ENCODE measurements at regions not wholly inside any gene's neighbourhood (a gene's known extent, or its start where the extent isn't known, plus 50 kb on each side); places are given as distances from the start of the nearest gene placed in this dataset.

DNA sequence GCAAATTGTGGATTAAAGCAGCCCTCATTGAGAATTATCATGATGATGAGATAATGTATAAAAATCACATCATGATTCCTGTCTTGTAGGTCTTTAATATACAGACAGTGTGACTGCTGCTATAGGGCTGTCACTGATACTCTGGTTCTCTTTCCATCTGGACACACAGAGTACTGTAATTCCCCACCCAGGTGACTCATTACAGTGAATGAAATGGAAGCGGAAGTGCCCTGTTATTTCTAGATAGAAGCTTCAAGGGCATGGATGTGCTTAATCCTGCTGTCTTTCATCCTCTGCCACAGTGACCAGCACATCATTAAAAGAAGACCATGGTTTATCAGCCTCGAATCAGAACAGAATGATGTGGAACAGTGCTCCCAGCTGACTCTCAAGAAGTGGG, 1234.0 kb downstream of the SORCS3 start:
- no peaks in the 10 kb centered on the region for H3K4me1 ChIP-seq (ENCODE audit: control insufficient read depth, extremely low read depth, insufficient read depth, low read length)
- no peaks in the 10 kb centered on the region for H3K9me1 ChIP-seq (replicated peaks; ENCODE audit: control insufficient read depth, extremely low read depth, insufficient read depth, low read length)
- H3K27me3 ChIP-seq (ENCODE audit: control insufficient read depth in 2 of 2, insufficient read depth in 2 of 2, low read length in 2 of 2): no peaks in the 10 kb centered on the region
- H3K4me2 ChIP-seq (ENCODE audit: insufficient read depth, low read length): no peak overlapping the region
- no peak overlapping the region for H3K4me3 ChIP-seq (replicated peaks in 1 of 3; ENCODE audit: insufficient read depth in 1 of 3, low read depth in 1 of 3, low read length in 3 of 3)
- H3K79me2 ChIP-seq (ENCODE audit: control insufficient read depth, insufficient read depth, low read length): no peaks in the 10 kb centered on the region
- no peaks in the 10 kb centered on the region for H4K20me1 ChIP-seq (replicated peaks; ENCODE audit: control insufficient read depth, extremely low read depth, insufficient read depth, low read length)
- no peak for DNase-seq (ENCODE audit: low read depth, low spot score)
- H3K9me3 ChIP-seq (replicated peaks; ENCODE audit: control insufficient read depth, insufficient read depth, low read length): no peaks in the 10 kb centered on the region
- dilution Hi-C loops (cut with MboI; ENCODE audit: extremely low pct_ligation_motif_present, low sequenced_read_pairs): no loop called here
- CTCF ChIA-PET: no interaction called here
- POLR2A ChIA-PET: no interaction called here
- H2AFZ ChIP-seq (ENCODE audit: low read depth, low read length): no peak overlapping the region
- H3K9ac ChIP-seq (replicated peaks; ENCODE audit: extremely low read depth, insufficient read depth, low read length): no peak overlapping the region
- H3K27ac ChIP-seq (ENCODE audit: insufficient read depth, low read depth, low read length): no peak overlapping the region
- H3K36me3 ChIP-seq (ENCODE audit: control insufficient read depth in 2 of 2, extremely low read depth in 1 of 2, insufficient read depth in 2 of 2, low read length in 2 of 2): no peaks in the 10 kb centered on the region
- BruUV-seq (replicated peaks): no TSS peak
- intact Hi-C loops (cut with micrococcal nuclease): no loop called here
- FAIRE-seq: no peak
- no peak for TF ChIP-seq POLR2A (IDR thresholded peaks at IDR 0.05; ENCODE audit: low read depth, low read length)
- no peak for TF ChIP-seq FOS (IDR thresholded peaks at IDR 0.05; ENCODE audit: borderline replicate concordance, insufficient read depth, low read length)
- TF ChIP-seq, protein P1, sequence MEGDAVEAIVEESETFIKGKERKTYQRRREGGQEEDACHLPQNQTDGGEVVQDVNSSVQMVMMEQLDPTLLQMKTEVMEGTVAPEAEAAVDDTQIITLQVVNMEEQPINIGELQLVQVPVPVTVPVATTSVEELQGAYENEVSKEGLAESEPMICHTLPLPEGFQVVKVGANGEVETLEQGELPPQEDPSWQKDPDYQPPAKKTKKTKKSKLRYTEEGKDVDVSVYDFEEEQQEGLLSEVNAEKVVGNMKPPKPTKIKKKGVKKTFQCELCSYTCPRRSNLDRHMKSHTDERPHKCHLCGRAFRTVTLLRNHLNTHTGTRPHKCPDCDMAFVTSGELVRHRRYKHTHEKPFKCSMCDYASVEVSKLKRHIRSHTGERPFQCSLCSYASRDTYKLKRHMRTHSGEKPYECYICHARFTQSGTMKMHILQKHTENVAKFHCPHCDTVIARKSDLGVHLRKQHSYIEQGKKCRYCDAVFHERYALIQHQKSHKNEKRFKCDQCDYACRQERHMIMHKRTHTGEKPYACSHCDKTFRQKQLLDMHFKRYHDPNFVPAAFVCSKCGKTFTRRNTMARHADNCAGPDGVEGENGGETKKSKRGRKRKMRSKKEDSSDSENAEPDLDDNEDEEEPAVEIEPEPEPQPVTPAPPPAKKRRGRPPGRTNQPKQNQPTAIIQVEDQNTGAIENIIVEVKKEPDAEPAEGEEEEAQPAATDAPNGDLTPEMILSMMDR (IDR thresholded peaks at IDR 0.05; ENCODE audit: extremely low read depth in 1 of 2, insufficient read depth in 1 of 2, low read depth in 1 of 2, low read length in 2 of 2): no peak
- TF ChIP-seq EZH2 (IDR thresholded peaks at IDR 0.05; ENCODE audit: borderline replicate concordance, low read depth, low read length, severe bottlenecking): no peak
- TF ChIP-seq GATA2 (IDR thresholded peaks at IDR 0.05; ENCODE audit: insufficient read depth, insufficient read length, low read depth, low read length): no peak
- TF ChIP-seq, protein P2, sequence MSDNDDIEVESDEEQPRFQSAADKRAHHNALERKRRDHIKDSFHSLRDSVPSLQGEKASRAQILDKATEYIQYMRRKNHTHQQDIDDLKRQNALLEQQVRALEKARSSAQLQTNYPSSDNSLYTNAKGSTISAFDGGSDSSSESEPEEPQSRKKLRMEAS (IDR thresholded peaks at IDR 0.05; ENCODE audit: insufficient read depth, insufficient read length): no peak
- TF ChIP-seq MYC (IDR thresholded peaks at IDR 0.05; ENCODE audit: low read depth, low read length): no peak

DNA sequence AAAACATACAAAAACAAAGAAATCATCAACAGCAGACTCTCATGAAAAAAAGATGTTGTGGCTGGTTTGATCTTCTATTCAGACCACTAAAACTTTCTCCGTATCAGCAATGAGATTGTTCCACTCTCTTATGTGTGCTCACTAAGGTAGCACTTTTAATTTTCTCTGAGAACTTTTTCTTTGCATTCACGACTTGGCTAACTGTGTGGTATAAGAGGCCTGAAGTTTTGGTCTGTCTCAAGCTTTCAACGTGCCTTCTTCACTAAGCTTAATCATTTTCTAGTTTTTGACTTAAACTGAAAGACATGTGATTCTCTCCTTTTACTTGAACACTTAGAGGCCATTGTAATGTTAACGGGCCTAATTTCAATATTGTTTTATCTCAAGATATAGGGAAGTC, 1231.6 kb downstream of the SORCS3 start:
- FAIRE-seq (no peak), DNase-seq (ENCODE audit: low read depth, low spot score) (no peak)
- Histone ChIP-seq H3K27ac (ENCODE audit: insufficient read depth, low read depth, low read length) (no peak overlapping the region), H3K4me1 (ENCODE audit: control insufficient read depth, extremely low read depth, insufficient read depth, low read length) (no peaks in the 10 kb centered on the region), H3K4me2 (ENCODE audit: insufficient read depth, low read length) (no peak overlapping the region), H3K9ac (replicated peaks; ENCODE audit: extremely low read depth, insufficient read depth, low read length) (no peak overlapping the region), H3K4me3 (replicated peaks in 1 of 3; ENCODE audit: insufficient read depth in 1 of 3, low read depth in 1 of 3, low read length in 3 of 3) (no peak overlapping the region), H4K20me1 (replicated peaks; ENCODE audit: control insufficient read depth, extremely low read depth, insufficient read depth, low read length) (no peaks in the 10 kb centered on the region), H2AFZ (ENCODE audit: low read depth, low read length) (no peak overlapping the region), H3K79me2 (ENCODE audit: control insufficient read depth, insufficient read depth, low read length) (no peaks in the 10 kb centered on the region), H3K9me3 (replicated peaks; ENCODE audit: control insufficient read depth, insufficient read depth, low read length) (no peaks in the 10 kb centered on the region), H3K36me3 (ENCODE audit: control insufficient read depth in 2 of 2, extremely low read depth in 1 of 2, insufficient read depth in 2 of 2, low read length in 2 of 2) (no peaks in the 10 kb centered on the region), H3K9me1 (replicated peaks; ENCODE audit: control insufficient read depth, extremely low read depth, insufficient read depth, low read length) (no peaks in the 10 kb centered on the region), H3K27me3 (ENCODE audit: control insufficient read depth in 2 of 2, insufficient read depth in 2 of 2, low read length in 2 of 2) (no peaks in the 10 kb centered on the region)
- dilution Hi-C loops (cut with MboI; ENCODE audit: extremely low pct_ligation_motif_present, low sequenced_read_pairs) (no loop called here), intact Hi-C loops (cut with micrococcal nuclease) (no loop called here)
- no TSS peak for BruUV-seq (replicated peaks)
- POLR2A ChIA-PET: no interaction called here
- CTCF ChIA-PET: no interaction called here
- TF ChIP-seq, protein P1 (IDR thresholded peaks at IDR 0.05; ENCODE audit: extremely low read depth in 1 of 2, insufficient read depth in 1 of 2, low read depth in 1 of 2, low read length in 2 of 2): no peak
- TF ChIP-seq MYC (IDR thresholded peaks at IDR 0.05; ENCODE audit: low read depth, low read length): no peak
- TF ChIP-seq POLR2AphosphoS5 (IDR thresholded peaks at IDR 0.05; ENCODE audit: insufficient read depth, low read depth, low read length): no peak
- no peak for TF ChIP-seq JUN (IDR thresholded peaks at IDR 0.05; ENCODE audit: borderline replicate concordance, insufficient read depth, insufficient read length, low read depth)
- TF ChIP-seq EZH2 (IDR thresholded peaks at IDR 0.05; ENCODE audit: borderline replicate concordance, low read depth, low read length, severe bottlenecking): no peak
- TF ChIP-seq FOS (IDR thresholded peaks at IDR 0.05; ENCODE audit: borderline replicate concordance, insufficient read depth, low read length): no peak
- no peak for TF ChIP-seq POLR2A (IDR thresholded peaks at IDR 0.05; ENCODE audit: low read depth, low read length)
- TF ChIP-seq, protein P2 (IDR thresholded peaks at IDR 0.05; ENCODE audit: insufficient read depth, insufficient read length): no peak
- TF ChIP-seq GATA2 (IDR thresholded peaks at IDR 0.05; ENCODE audit: insufficient read depth, insufficient read length, low read depth, low read length): no peak

Measured in endothelial cell of umbilical vein (primary cell).